Activated T-cell treated with anti-CD3 and anti-CD28 coated beads, Interleukin-2, amount 50 U/mL, for 24 hours (primary cell): ENCODE measurements at regions not wholly inside any gene's neighbourhood (a gene's known extent, or its start where the extent isn't known, plus 50 kb on each side); places are given as distances from the start of the nearest gene placed in this dataset.
"Not testable (repeated sequence)": the region's sequence is repeated elsewhere in the genome, so short reads cannot be mapped to it uniquely, and the experiment has no call there.

Experiments
- DNase-seq: peaks from one replicate; pipeline ENCODE4 v3.0.0-alpha.2; 2020
- H3K27ac Mint-ChIP-seq: 2 replicates; pipeline ENCODE4 v1.8.0; 2020; ENCODE audit warnings: mild to moderate bottlenecking, mixed read lengths
- H3K27me3 Mint-ChIP-seq: 2 replicates; pipeline ENCODE4 v1.8.0; 2020; ENCODE audit warnings: mixed read lengths
- H3K36me3 Mint-ChIP-seq: 2 replicates; pipeline ENCODE4 v1.8.0; 2020; ENCODE audit warnings: low read depth, mixed read lengths
- H3K4me1 Mint-ChIP-seq: 2 replicates; pipeline ENCODE4 v1.8.0; 2020; ENCODE audit warnings: low read depth, mixed read lengths
- H3K4me3 Mint-ChIP-seq: 2 replicates; pipeline ENCODE4 v1.8.0; 2020; ENCODE audit warnings: mild to moderate bottlenecking, moderate library complexity, mixed read lengths
- H3K9me3 Mint-ChIP-seq: 2 replicates; pipeline ENCODE4 v1.8.0; 2020; ENCODE audit warnings: mixed read lengths

- H3K4me1 Mint-ChIP-seq, DNase-seq, H3K27me3 Mint-ChIP-seq: not testable (repeated sequence)
These were observed 760.3 kb downstream of the TTLL7 start for GRCh38 chr1:83238654-83239053.

GRCh38 chr1:83219788-83220187 is 779.1 kb downstream of the TTLL7 start:
- H3K9me3 Mint-ChIP-seq, H3K4me1 Mint-ChIP-seq, H3K27me3 Mint-ChIP-seq, H3K4me3 Mint-ChIP-seq, DNase-seq, H3K27ac Mint-ChIP-seq, H3K36me3 Mint-ChIP-seq: not testable (repeated sequence)

More at GRCh38 chr1:83238654-83239053, 760.3 kb downstream of the TTLL7 start:
- H3K36me3 Mint-ChIP-seq, H3K9me3 Mint-ChIP-seq, H3K4me3 Mint-ChIP-seq, H3K27ac Mint-ChIP-seq: not testable (repeated sequence)

- not testable (repeated sequence) for H3K9me3 Mint-ChIP-seq, DNase-seq
These were observed 780.8 kb downstream of the TTLL7 start for GRCh38 chr1:83218036-83218716.

GRCh38 chr1:83214317-83214716 is 784.6 kb downstream of the TTLL7 start:
- not testable (repeated sequence) for H3K9me3 Mint-ChIP-seq, DNase-seq, H3K4me3 Mint-ChIP-seq, H3K36me3 Mint-ChIP-seq, H3K27me3 Mint-ChIP-seq, H3K4me1 Mint-ChIP-seq, H3K27ac Mint-ChIP-seq

More at GRCh38 chr1:83218036-83218716, 780.8 kb downstream of the TTLL7 start:
- H3K27me3 Mint-ChIP-seq, H3K36me3 Mint-ChIP-seq, H3K27ac Mint-ChIP-seq, H3K4me3 Mint-ChIP-seq, H3K4me1 Mint-ChIP-seq: not testable (repeated sequence)

- not testable (repeated sequence) for H3K9me3 Mint-ChIP-seq, H3K4me1 Mint-ChIP-seq, H3K27me3 Mint-ChIP-seq, H3K36me3 Mint-ChIP-seq, DNase-seq, H3K27ac Mint-ChIP-seq, H3K4me3 Mint-ChIP-seq
These were observed 785.3 kb downstream of the TTLL7 start for GRCh38 chr1:83213648-83214047.

- H3K27me3 Mint-ChIP-seq, H3K9me3 Mint-ChIP-seq, H3K4me1 Mint-ChIP-seq, DNase-seq, H3K27ac Mint-ChIP-seq, H3K4me3 Mint-ChIP-seq, H3K36me3 Mint-ChIP-seq: not testable (repeated sequence)
These were observed 786.9 kb downstream of the TTLL7 start for GRCh38 chr1:83212033-83212432.

GRCh38 chr1:83208540-83208939 is 790.4 kb downstream of the TTLL7 start:
- not testable (repeated sequence) for DNase-seq, H3K9me3 Mint-ChIP-seq, H3K27me3 Mint-ChIP-seq, H3K4me1 Mint-ChIP-seq, H3K4me3 Mint-ChIP-seq, H3K36me3 Mint-ChIP-seq, H3K27ac Mint-ChIP-seq

- H3K36me3 Mint-ChIP-seq, H3K4me3 Mint-ChIP-seq, H3K27me3 Mint-ChIP-seq, H3K9me3 Mint-ChIP-seq, DNase-seq, H3K4me1 Mint-ChIP-seq, H3K27ac Mint-ChIP-seq: not testable (repeated sequence)
These were observed 804.3 kb downstream of the TTLL7 start for GRCh38 chr1:83194610-83195009.

GRCh38 chr1:83182033-83182728 is 816.8 kb downstream of the TTLL7 start:
- H3K9me3 Mint-ChIP-seq, H3K4me1 Mint-ChIP-seq, H3K36me3 Mint-ChIP-seq, H3K4me3 Mint-ChIP-seq, H3K27ac Mint-ChIP-seq, H3K27me3 Mint-ChIP-seq, DNase-seq: not testable (repeated sequence)

- not testable (repeated sequence) for H3K27me3 Mint-ChIP-seq, H3K4me1 Mint-ChIP-seq, H3K27ac Mint-ChIP-seq, H3K36me3 Mint-ChIP-seq, H3K9me3 Mint-ChIP-seq, H3K4me3 Mint-ChIP-seq, DNase-seq
These were observed 818.3 kb downstream of the TTLL7 start for GRCh38 chr1:83180621-83181020.

GRCh38 chr1:83167634-83168033 is 831.3 kb downstream of the TTLL7 start:
- H3K4me3 Mint-ChIP-seq, H3K4me1 Mint-ChIP-seq, H3K36me3 Mint-ChIP-seq, DNase-seq, H3K9me3 Mint-ChIP-seq, H3K27me3 Mint-ChIP-seq, H3K27ac Mint-ChIP-seq: not testable (repeated sequence)

GRCh38 chr1:83163879-83164475 is 835.0 kb downstream of the TTLL7 start:
- not testable (repeated sequence) for H3K27me3 Mint-ChIP-seq, DNase-seq, H3K36me3 Mint-ChIP-seq, H3K4me3 Mint-ChIP-seq, H3K27ac Mint-ChIP-seq, H3K9me3 Mint-ChIP-seq, H3K4me1 Mint-ChIP-seq

GRCh38 chr1:83158924-83159323 is 840.0 kb downstream of the TTLL7 start:
- not testable (repeated sequence) for H3K4me1 Mint-ChIP-seq, H3K27ac Mint-ChIP-seq, H3K27me3 Mint-ChIP-seq, H3K9me3 Mint-ChIP-seq, H3K4me3 Mint-ChIP-seq, H3K36me3 Mint-ChIP-seq, DNase-seq

- not testable (repeated sequence) for H3K9me3 Mint-ChIP-seq, H3K36me3 Mint-ChIP-seq, H3K27me3 Mint-ChIP-seq, H3K4me1 Mint-ChIP-seq, H3K4me3 Mint-ChIP-seq, H3K27ac Mint-ChIP-seq, DNase-seq
These were observed 844.6 kb downstream of the TTLL7 start for GRCh38 chr1:83154306-83154705.

- DNase-seq, H3K4me3 Mint-ChIP-seq: not testable (repeated sequence)
These were observed 847.6 kb downstream of the TTLL7 start for GRCh38 chr1:83151167-83151898.

More at GRCh38 chr1:83151167-83151898, 847.6 kb downstream of the TTLL7 start:
- not testable (repeated sequence) for H3K27ac Mint-ChIP-seq, H3K27me3 Mint-ChIP-seq, H3K36me3 Mint-ChIP-seq, H3K9me3 Mint-ChIP-seq, H3K4me1 Mint-ChIP-seq
